HG03108 (cell line): ENCODE measurements at regions not wholly inside any gene's neighbourhood (a gene's known extent, or its start where the extent isn't known, plus 50 kb on each side); places are given as distances from the start of the nearest gene placed in this dataset.

ENCODE experiments used
- ATAC-seq: cut with Tn5 transposase; IDR thresholded peaks from one replicate; pipeline ENCODE4 v1.9.1; 2021; ENCODE audit warnings: moderate library complexity; ENCODE audit not compliant: unreplicated experiment

DNA sequence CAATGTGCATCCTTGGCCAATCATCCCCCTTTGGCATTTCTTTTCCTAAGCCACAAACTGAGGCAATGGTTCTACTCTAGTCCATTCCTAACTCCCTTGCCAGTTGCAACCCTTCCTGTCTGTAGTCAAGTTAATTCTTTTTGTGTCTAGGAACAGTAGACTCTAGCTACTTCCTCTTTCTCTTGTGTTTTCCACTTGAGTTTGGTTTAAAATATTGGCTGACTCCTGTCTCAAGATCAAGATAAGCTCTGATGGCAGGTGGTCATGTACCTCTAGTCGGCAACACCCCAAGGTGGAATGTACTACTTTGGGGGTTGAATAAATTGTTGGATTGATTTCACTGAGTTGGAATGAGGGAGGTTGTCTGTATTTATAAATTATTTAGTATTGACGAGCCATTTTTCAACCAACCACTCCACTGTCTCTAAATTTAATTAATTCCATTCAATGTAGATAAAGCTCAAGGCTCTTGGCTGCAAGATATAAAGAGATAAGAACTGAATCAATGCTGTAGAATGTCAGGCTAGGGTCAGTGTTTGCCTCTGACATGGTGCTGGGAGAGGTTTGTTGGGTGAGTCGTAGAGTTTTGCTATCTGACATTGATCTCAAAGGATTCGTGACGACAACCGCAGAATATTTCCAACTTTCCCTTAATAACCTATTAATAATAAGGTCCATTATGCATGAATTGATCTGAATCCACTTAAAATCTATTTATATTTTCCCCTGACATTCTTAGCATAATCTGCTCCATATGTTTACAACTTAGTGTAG, 188.7 kb upstream of the APCDD1 start:
- ATAC-seq, result no peak

- no peak for ATAC-seq
Observed at GRCh38 chr18:10266334-10266590, 188.2 kb upstream of the APCDD1 start.

- ATAC-seq, result no peak
Observed at GRCh38 chr18:10269261-10269660, 185.2 kb upstream of the APCDD1 start.

DNA sequence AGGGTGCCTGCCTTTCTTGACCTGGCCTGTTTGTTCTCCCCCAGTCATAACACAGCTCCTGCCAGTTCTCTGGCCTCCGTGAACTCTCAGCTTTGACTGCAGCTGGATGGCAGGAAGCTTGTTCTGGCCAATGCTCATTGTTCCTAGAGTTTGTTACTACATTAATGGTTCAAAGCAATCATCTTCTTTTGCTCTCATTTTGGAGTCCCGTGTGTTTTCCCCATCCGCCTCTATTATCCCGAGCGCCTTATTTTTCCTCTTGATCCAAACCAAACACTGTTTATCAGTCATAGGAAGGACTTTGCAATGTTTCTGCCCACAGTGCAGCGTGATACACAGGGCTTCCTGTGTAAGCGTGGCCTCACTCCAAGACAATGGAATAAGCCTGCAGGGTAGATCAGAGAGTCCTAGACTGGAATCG, 184.3 kb upstream of the APCDD1 start:
- no peak for ATAC-seq

GRCh38 chr18:10271481-10271880, 183.0 kb upstream of the APCDD1 start:
- no peak for ATAC-seq

- no peak for ATAC-seq
Observed at GRCh38 chr18:10274301-10274700, 180.1 kb upstream of the APCDD1 start.

DNA sequence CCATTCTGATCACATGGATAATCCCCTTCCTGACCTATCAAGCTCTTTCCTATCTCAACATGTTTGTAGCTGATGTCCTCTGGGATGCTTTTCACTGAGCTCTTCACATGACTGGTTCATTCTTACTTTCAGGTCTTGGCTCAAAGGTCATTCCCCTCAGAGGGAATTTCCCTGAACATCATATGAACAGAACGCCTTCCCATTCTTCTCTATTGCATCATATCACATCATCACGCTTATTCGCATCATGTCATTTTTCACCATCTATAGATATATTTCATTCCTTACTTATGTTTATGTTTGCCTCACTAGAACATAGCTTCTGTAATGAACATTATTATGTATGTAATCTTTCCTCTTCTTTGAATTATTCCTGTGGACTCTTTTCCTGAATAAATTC, 178.9 kb upstream of the APCDD1 start:
- ATAC-seq, result no peak

- ATAC-seq, result no peak
Observed at GRCh38 chr18:10278265-10278664, 176.2 kb upstream of the APCDD1 start.

DNA sequence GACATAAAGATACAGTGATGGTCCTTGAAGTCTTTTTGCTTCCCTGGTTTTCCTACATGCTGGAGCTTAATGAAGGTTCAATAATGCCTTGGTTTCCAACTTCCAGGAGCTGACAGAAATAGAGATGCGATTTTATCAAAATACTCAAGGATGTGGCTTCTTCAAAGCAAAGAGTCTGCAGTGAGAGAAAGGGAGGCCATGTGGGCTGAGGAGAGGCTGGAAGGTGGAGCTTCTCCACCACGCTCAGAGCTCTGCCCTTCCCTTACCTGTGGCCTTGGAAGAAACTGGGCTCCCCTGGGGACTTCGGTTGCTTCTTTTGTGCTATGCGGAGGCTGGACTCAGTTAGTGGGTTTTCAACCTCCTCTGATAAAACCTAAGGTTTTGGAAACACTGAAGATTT, 175.0 kb upstream of the APCDD1 start:
- no peak for ATAC-seq

GRCh38 chr18:10279905-10280644, 174.4 kb upstream of the APCDD1 start:
- no peak for ATAC-seq

GRCh38 chr18:10284540-10285282, 169.7 kb upstream of the APCDD1 start:
- ATAC-seq, result no peak

- no peak for ATAC-seq
Observed at GRCh38 chr18:10285283-10285640, 169.2 kb upstream of the APCDD1 start.

- no peak for ATAC-seq
Observed at GRCh38 chr18:10286580-10287150, 167.8 kb upstream of the APCDD1 start.

DNA sequence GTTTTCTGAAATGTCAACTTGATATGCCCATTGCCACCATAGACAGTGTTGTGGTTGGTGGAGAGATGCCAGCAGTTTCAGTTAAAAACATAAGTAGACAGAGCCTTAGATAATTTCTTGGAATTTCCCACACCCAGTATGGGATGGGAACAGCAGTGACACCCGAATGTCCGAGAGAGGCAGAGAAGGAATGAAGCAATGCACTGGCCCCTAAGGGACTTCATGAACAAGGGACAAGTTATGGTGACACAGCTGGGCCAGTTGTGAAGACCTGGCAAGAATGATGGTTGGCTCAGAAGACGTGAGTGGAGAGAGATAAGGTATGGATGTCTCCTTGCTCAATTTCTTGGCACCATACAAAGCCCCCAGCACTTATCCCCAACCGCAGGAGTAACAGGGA, 165.2 kb upstream of the APCDD1 start:
- no peak for ATAC-seq

DNA sequence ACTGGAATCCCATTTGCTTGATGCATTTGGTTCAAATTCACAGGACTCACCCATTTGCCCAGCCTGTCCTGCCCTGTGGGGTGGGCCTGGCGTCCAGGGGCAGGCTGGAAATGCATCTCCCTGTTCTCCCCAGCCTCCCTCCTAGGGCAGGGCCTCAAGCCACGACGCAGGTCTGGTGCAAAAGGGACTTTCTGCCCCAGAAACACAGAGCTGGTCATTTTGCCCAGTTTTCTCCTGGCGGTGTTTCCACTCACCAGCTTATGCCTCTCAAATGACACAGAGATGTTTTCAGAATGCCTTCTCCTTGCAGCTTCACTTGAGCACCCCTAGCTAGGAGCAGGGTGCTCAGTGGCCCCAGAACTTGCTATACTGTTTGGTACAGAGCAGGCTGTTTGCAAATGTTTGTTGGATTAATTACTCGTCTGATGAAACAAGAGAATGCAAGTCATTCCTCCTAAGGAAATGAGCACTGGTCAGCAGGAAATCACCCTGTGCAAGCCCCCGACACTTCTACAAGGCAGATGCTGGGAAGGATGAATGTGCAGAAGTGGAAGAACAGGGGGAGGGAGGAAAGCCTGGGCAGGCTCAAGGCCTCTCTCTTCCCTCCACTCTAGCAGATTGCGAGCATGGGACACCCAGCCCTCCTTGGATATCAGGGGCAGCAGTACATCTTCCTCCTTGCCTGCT, 164.3 kb upstream of the APCDD1 start:
- no peak for ATAC-seq

GRCh38 chr18:10290638-10291235, 163.7 kb upstream of the APCDD1 start:
- no peak for ATAC-seq

DNA sequence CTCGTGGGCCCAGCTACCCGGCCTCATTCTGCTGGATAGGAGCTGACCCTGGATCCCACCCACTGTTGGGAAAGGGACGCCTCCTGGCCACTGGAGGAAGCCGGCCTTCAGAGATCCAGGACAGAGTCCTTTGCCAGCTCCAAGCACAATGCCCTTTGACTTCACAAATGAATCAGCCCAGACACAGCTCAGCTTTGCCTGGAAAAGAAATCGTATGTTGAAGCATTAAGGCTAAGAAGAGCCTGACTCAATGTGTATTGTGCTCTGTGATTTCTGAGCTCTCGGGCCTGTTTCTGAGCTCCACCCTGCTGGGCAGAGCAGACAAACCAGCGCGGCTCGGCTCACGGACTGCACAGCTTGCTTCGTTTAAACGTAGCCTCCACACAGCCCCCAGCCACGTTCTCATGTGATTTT, 162.9 kb upstream of the APCDD1 start:
- no peak for ATAC-seq

GRCh38 chr18:10293966-10294365, 160.5 kb upstream of the APCDD1 start:
- ATAC-seq, result no peak

GRCh38 chr18:10295751-10296150, 158.7 kb upstream of the APCDD1 start:
- ATAC-seq, result no peak

DNA sequence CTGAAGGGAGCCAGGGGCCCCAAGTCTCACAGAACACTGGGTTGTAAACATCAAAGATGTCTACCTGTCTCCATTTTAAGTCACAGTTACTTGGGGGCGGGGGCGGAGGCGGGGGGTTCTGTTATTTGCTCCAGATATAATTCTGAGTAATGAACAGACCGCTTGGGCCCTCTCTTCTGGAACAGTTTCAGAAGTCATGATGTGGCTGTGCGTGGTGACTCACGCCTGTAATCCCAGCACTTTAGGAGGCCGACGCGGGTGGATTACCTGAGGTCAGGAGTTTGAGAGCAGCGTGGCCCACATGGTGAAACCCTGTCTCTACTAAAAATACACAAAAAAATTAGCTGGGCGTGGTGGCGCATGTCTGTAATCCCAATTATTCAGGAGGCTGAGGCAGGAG, 157.9 kb upstream of the APCDD1 start:
- ATAC-seq, result no peak

DNA sequence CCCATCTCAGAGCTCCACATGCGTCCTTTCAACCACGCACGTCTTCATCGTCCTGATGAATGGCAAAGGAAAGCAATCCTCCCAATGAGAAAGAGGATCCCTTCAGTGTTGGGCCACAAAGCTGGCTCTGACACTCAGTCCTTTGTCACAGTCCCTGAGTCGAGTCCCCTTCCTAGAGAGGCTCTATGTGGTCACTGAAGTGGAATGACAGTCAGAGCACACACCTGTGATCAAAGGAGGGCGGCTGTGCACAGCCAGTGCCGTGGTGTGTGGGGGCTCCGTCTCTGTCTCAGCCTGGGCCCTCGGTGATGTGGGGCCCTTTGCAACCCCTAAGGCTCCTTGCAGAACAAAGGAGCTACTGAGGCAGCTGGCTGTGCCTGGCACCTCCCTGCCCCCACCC, 157.3 kb upstream of the APCDD1 start:
- ATAC-seq, result no peak
